ENCODE measurements at regions not wholly inside any gene's neighbourhood (a gene's known extent, or its start where the extent isn't known, plus 50 kb on each side); places are given as distances from the start of the nearest gene placed in this dataset.

GRCh38 chr7:46207931-46208634, 287.0 kb upstream of the IGFBP3 start:
- no peaks in the 10 kb centered on the region for H3K36me3 ChIP-seq
- peak in 1 of 4 donors; percentile 13 for ATAC-seq
- no peak overlapping the region for H3K4me3 ChIP-seq
- intact Hi-C loops (cut with DNase I): no loop called here
- H3K27me3 ChIP-seq: no peaks in the 10 kb centered on the region
- peak overlapping the region in 1 of 12 donors; percentile 22 for H3K27ac ChIP-seq
- no peaks in the 10 kb centered on the region for H3K9me3 ChIP-seq
- no peak for DNase-seq
- H3K4me1 ChIP-seq: peaks cover 0 to 10% (median 0%) of the 10 kb centered on the region in 12 donors
- no peak for TF ChIP-seq CTCF (IDR thresholded peaks at IDR 0.05)
- no peak for TF ChIP-seq POLR2A (IDR thresholded peaks at IDR 0.05)
- WGBS, 4 donors: 76 to 81% (median 80%) methylated on average over 5 of the region's 5 CpGs

- TF ChIP-seq CTCF (IDR thresholded peaks at IDR 0.05) (no peak), POLR2A (IDR thresholded peaks at IDR 0.05) (no peak)
- Histone ChIP-seq H3K4me3 (no peak overlapping the region), H3K4me1 (peaks cover 0 to 10% (median 0%) of the 10 kb centered on the region in 12 donors), H3K9me3 (no peaks in the 10 kb centered on the region), H3K36me3 (no peaks in the 10 kb centered on the region), H3K27me3 (no peaks in the 10 kb centered on the region), H3K27ac (no peak overlapping the region)
- DNase-seq (no peak), ATAC-seq (no peak)
- 68 to 74% (median 71%) methylated on average over 4 of the region's 4 CpGs for WGBS, 4 donors
- intact Hi-C loops (cut with DNase I): no loop called here
These were observed 285.5 kb upstream of the IGFBP3 start for GRCh38 chr7:46206476-46207060.

- TF ChIP-seq POLR2A (IDR thresholded peaks at IDR 0.05) (no peak), CTCF (IDR thresholded peaks at IDR 0.05) (no peak)
- Histone ChIP-seq H3K36me3 (no peaks in the 10 kb centered on the region), H3K27me3 (no peaks in the 10 kb centered on the region), H3K4me3 (no peak overlapping the region), H3K9me3 (no peaks in the 10 kb centered on the region), H3K4me1 (peaks cover 0 to 10% (median 0%) of the 10 kb centered on the region in 12 donors), H3K27ac (no peak overlapping the region)
- intact Hi-C loops (cut with DNase I): no loop called here
- ATAC-seq (no peak), DNase-seq (no peak)
- 78 to 86% (median 81%) methylated on average over 5 of the region's 5 CpGs for WGBS, 4 donors
These were observed 284.4 kb upstream of the IGFBP3 start for GRCh38 chr7:46205478-46205877.

- Histone ChIP-seq H3K4me1 (peaks cover 0 to 5% (median 0%) of the 10 kb centered on the region in 12 donors), H3K36me3 (no peaks in the 10 kb centered on the region), H3K27ac (no peak overlapping the region), H3K9me3 (no peaks in the 10 kb centered on the region), H3K27me3 (no peaks in the 10 kb centered on the region), H3K4me3 (no peak overlapping the region)
- ATAC-seq (no peak), DNase-seq (no peak)
- WGBS, 4 donors: 95 to 97% (median 96%) methylated on average over 7 of the region's 7 CpGs
- intact Hi-C loops (cut with DNase I): no loop called here
- TF ChIP-seq CTCF (IDR thresholded peaks at IDR 0.05) (no peak), POLR2A (IDR thresholded peaks at IDR 0.05) (no peak)
These were observed 282.9 kb upstream of the IGFBP3 start for GRCh38 chr7:46203926-46204325.

Measured in heart left ventricle (tissue), 16 donors.